GM21526 (cell line): ENCODE measurements at regions not wholly inside any gene's neighbourhood (a gene's known extent, or its start where the extent isn't known, plus 50 kb on each side); places are given as distances from the start of the nearest gene placed in this dataset.
A peak's percentile ranks its signal among the peaks of the same experiment; 100 is the strongest.

Experiments used
- ATAC-seq: cut with Tn5 transposase; IDR thresholded peaks from one replicate; pipeline ENCODE4 v1.9.1; 2021; ENCODE audit warnings: moderate library complexity; ENCODE audit not compliant: unreplicated experiment, low FRiP score

GRCh38 chr13:26989957-26990713 is 181.5 kb downstream of the USP12 start:
- ATAC-seq: no peak

- ATAC-seq: no peak
Measured at GRCh38 chr13:26989261-26989956, 182.2 kb downstream of the USP12 start.

- ATAC-seq: no peak
Measured at GRCh38 chr13:26988059-26988769, 183.4 kb downstream of the USP12 start.

- ATAC-seq: no peak
Measured at GRCh38 chr13:26987486-26988013, 184.1 kb downstream of the USP12 start.

GRCh38 chr13:26985285-26985878 is 186.2 kb downstream of the USP12 start:
- ATAC-seq: peak; percentile 67

- ATAC-seq: no peak
Measured at GRCh38 chr13:26984337-26984736, 187.3 kb downstream of the USP12 start.

GRCh38 chr13:26983543-26984320 is 187.9 kb downstream of the USP12 start:
- ATAC-seq: no peak

- ATAC-seq: no peak
Measured at GRCh38 chr13:26980099-26981031, 191.2 kb downstream of the USP12 start.

- ATAC-seq: no peak
Measured at GRCh38 chr13:26979334-26979733, 192.3 kb downstream of the USP12 start.

- no peak for ATAC-seq
Measured at GRCh38 chr13:26978081-26978860, 193.3 kb downstream of the USP12 start.

- ATAC-seq: no peak
Measured at GRCh38 chr13:26977541-26977940, 194.1 kb downstream of the USP12 start.

GRCh38 chr13:26976313-26976712 is 195.3 kb downstream of the USP12 start:
- ATAC-seq: no peak

- no peak for ATAC-seq
Measured at GRCh38 chr13:26973946-26974345, 197.7 kb downstream of the USP12 start.

GRCh38 chr13:26973295-26973694 is 198.3 kb downstream of the USP12 start:
- no peak for ATAC-seq

- no peak for ATAC-seq
Measured at GRCh38 chr13:26971990-26972887, 199.4 kb downstream of the USP12 start.

GRCh38 chr13:26968431-26969341 is 202.9 kb downstream of the USP12 start:
- no peak for ATAC-seq
